Tibial nerve (tissue), 4 donors: ENCODE measurements at regions not wholly inside any gene's neighbourhood (a gene's known extent, or its start where the extent isn't known, plus 50 kb on each side); places are given as distances from the start of the nearest gene placed in this dataset.

Experiments
- CTCF ChIP-seq, 5 experiments: fragments of 200-600 bp in 3 of 5; fragments of 450-650 bp in 2 of 5; sonication (generic) in 3 of 5; IDR thresholded peaks; one replicate each; pipeline ENCODE4 v1.5.1; 2016 to 2019; ENCODE audit warnings: antibody characterized with exemption in 5 of 5, mild to moderate bottlenecking in 3 of 5, moderate library complexity in 2 of 5
- EP300 ChIP-seq, 2 donors: sonication (generic); formaldehyde crosslinking; IDR thresholded peaks; one replicate each; pipeline ENCODE4 v1.6.1; 2017; ENCODE audit warnings: antibody characterized with exemption in 2 of 2, mild to moderate bottlenecking in 1 of 2
- POLR2A ChIP-seq, 2 donors: fragments of 450-650 bp; IDR thresholded peaks; one replicate each; pipeline ENCODE4 v1.6.1; 2017; ENCODE audit warnings: antibody characterized with exemption in 2 of 2, mild to moderate bottlenecking in 2 of 2, moderate library complexity in 2 of 2

GRCh38 chr6:66198062-66198624, 491.1 kb upstream of the EYS start:
- TF ChIP-seq CTCF (IDR thresholded peaks at IDR 0.05) (no peak), POLR2A (IDR thresholded peaks at IDR 0.05) (no peak), EP300 (IDR thresholded peaks at IDR 0.05) (no peak)
